ENCODE measurements at regions not wholly inside any gene's neighbourhood (a gene's known extent, or its start where the extent isn't known, plus 50 kb on each side); places are given as distances from the start of the nearest gene placed in this dataset.

GRCh38 chr7:88515301-88515700, 208.6 kb upstream of the STEAP4 start:
- H3K27ac Mint-ChIP-seq, result no peak overlapping the region
- no peaks in the 10 kb centered on the region for H3K9me3 Mint-ChIP-seq
- ATAC-seq, result no peak
- no peaks in the 10 kb centered on the region for H3K4me1 ChIP-seq (ENCODE audit: insufficient read depth)
- no peaks in the 10 kb centered on the region for H3K36me3 ChIP-seq (ENCODE audit: insufficient read depth)
- no peaks in the 10 kb centered on the region for H3K36me3 Mint-ChIP-seq (ENCODE audit: low read depth)
- H3K27ac ChIP-seq (ENCODE audit: low read depth), result no peak overlapping the region
- H3K27me3 Mint-ChIP-seq (ENCODE audit: insufficient read depth, low read depth, poor library complexity), result no peaks in the 10 kb centered on the region
- TF ChIP-seq ETS1 (IDR thresholded peaks at IDR 0.05) (no peak), REST (IDR thresholded peaks at IDR 0.05; ENCODE audit: unreplicated experiment) (no peak), ZNF114 (CRISPR knock-in tag; IDR thresholded peaks at IDR 0.05) (no peak), CREB1 (CRISPR knock-in tag; IDR thresholded peaks at IDR 0.05; ENCODE audit: low read depth) (no peak), ZNF331 (CRISPR knock-in tag; IDR thresholded peaks at IDR 0.05; ENCODE audit: low read depth) (no peak), NANOG (IDR thresholded peaks at IDR 0.05; ENCODE audit: borderline replicate concordance) (no peak), EZH2phosphoT487 (IDR thresholded peaks at IDR 0.05; ENCODE audit: unreplicated experiment) (no peak), ZNF462 (CRISPR knock-in tag; IDR thresholded peaks at IDR 0.05) (no peak), EZH2 (IDR thresholded peaks at IDR 0.05; ENCODE audit: low read depth, unreplicated experiment) (no peak), STAT1 (IDR thresholded peaks at IDR 0.05; ENCODE audit: unreplicated experiment) (no peak), CTCF (conservative IDR thresholded peaks at IDR 0.05; ENCODE audit: low read depth in 2 of 2) (no peak), POLR2AphosphoS5 (IDR thresholded peaks at IDR 0.05; ENCODE audit: low read depth) (no peak), JUNB (IDR thresholded peaks at IDR 0.05; ENCODE audit: unreplicated experiment) (no peak)
- H3K9me2 ChIP-seq (ENCODE audit: insufficient read depth), result peaks cover 9% of the 10 kb centered on the region
- no peak overlapping the region for H3K4me2 ChIP-seq
- H3F3A ChIP-seq (replicated peaks; ENCODE audit: low read depth), result no peaks in the 10 kb centered on the region
- no peaks in the 10 kb centered on the region for H4K20me1 ChIP-seq (replicated peaks; ENCODE audit: insufficient read depth)
- H3K79me2 ChIP-seq (replicated peaks; ENCODE audit: insufficient read depth), result no peaks in the 10 kb centered on the region
- H3K4me1 Mint-ChIP-seq, result no peaks in the 10 kb centered on the region
- H3K4me3 ChIP-seq, result no peak overlapping the region
- no peak overlapping the region for H2AFZ ChIP-seq
- DNase-seq (ENCODE audit: low spot score), result no peak
- H3K4me3 Mint-ChIP-seq, result no peak overlapping the region
- H3K27me3 ChIP-seq (ENCODE audit: insufficient read depth), result no peaks in the 10 kb centered on the region
